ENCODE measurements at regions not wholly inside any gene's neighbourhood (a gene's known extent, or its start where the extent isn't known, plus 50 kb on each side); places are given as distances from the start of the nearest gene placed in this dataset.

DNA sequence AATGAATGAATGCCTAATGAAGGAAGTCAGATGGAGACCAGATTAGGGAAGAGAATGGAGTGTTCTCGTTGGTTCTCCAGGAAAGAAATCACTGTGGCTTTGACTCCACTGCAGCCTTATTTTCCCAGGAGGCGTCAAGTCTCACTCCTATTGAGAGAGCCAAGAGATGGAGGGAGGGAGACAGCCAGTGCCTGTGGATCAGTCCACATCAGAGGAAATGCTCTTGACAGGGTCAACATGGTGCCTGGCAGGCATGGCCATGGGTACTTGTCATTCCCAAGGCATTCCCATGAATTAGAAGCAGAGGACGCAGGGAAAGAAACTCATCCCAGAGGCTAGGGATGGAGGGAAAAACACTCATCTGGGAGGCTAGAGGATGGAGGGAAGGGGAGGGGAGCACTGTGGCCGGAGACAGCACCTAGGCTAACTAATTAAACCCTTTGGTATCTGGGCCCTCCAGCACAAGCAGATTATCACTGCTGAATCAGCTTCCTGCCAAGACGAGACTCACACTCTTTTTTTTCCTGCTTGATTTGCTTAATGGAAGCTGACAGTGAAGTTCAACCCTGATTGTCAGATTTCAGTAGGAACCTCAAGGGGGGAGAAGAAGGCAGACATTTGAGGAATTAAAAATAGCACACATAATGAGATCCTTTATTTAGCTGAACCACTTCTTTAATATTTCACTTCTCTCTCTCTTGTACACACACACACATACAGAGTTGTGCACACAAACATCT, 1233.2 kb upstream of the AUTS2 start:
- H3K79me2 ChIP-seq = no peaks in the 10 kb centered on the region
- H3K27me3 ChIP-seq (ENCODE audit: control insufficient read depth, insufficient read depth, low read length) = no peaks in the 10 kb centered on the region
- TF ChIP-seq, protein P1, sequence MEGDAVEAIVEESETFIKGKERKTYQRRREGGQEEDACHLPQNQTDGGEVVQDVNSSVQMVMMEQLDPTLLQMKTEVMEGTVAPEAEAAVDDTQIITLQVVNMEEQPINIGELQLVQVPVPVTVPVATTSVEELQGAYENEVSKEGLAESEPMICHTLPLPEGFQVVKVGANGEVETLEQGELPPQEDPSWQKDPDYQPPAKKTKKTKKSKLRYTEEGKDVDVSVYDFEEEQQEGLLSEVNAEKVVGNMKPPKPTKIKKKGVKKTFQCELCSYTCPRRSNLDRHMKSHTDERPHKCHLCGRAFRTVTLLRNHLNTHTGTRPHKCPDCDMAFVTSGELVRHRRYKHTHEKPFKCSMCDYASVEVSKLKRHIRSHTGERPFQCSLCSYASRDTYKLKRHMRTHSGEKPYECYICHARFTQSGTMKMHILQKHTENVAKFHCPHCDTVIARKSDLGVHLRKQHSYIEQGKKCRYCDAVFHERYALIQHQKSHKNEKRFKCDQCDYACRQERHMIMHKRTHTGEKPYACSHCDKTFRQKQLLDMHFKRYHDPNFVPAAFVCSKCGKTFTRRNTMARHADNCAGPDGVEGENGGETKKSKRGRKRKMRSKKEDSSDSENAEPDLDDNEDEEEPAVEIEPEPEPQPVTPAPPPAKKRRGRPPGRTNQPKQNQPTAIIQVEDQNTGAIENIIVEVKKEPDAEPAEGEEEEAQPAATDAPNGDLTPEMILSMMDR (IDR thresholded peaks at IDR 0.05) = no peak
- H3K9ac ChIP-seq = no peak overlapping the region
- H2AFZ ChIP-seq = no peak overlapping the region
- no peak overlapping the region for H3K4me2 ChIP-seq (ENCODE audit: low read length)
- H3K36me3 ChIP-seq (ENCODE audit: control insufficient read depth, insufficient read depth, low read length) = no peaks in the 10 kb centered on the region
- H3K4me3 ChIP-seq (ENCODE audit: low read depth, low read length) = no peak overlapping the region
- no peak overlapping the region for H3K27ac ChIP-seq
- H3K9me3 ChIP-seq (ENCODE audit: control insufficient read depth, low read length) = no peaks in the 10 kb centered on the region
- no peaks in the 10 kb centered on the region for H3K4me1 ChIP-seq

DNA sequence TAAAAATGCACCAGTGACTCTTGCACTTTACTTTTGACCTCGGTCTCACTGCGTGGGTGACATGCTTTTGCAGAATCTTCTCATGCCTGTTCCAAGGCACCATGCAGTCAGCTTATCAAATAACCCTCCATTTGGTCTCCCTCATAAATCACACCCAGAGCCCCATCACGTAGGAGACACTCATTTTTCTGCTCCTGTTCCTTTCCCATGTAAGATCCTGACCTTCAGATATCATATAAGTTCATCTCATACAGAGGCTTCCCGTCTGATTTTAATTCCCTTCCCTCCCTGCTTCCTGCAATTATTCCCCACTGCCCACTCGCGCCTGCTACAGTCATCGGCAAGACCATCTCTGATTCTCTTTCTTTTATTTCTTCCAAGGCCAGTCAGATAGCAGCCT, 1226.3 kb upstream of the AUTS2 start:
- no peaks in the 10 kb centered on the region for H3K4me1 ChIP-seq
- TF ChIP-seq, protein P1 (IDR thresholded peaks at IDR 0.05) = no peak

DNA sequence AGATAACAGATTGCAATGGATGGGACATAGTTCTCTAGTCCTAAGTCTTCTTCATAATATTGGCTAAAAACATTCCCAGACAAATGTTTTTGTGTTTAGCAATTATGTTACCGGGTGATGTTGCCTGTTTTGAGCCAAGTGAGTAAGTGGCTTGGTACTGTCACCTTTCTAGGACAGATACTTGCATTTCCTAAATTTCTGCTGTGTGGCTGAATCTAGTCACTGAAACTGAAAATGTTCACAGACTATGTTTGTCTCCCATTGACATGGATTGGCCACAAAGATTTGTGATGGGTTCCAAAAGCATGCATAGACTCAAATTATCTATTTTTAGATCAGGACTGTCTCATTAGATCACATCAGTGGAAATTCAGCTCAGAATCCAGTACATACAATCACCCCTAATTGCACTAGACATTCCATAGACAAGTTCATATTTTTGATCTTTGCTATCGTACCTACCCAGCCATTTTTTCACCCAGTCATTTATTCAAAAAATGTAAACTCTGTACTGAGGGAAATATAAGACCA, 1222.1 kb upstream of the AUTS2 start:
- H3K4me1 ChIP-seq = no peaks in the 10 kb centered on the region
- H2AFZ ChIP-seq = no peak overlapping the region

More for the DNA sequence above, 1226.3 kb upstream of the AUTS2 start:
- H2AFZ ChIP-seq = no peak overlapping the region
- H3K4me3 ChIP-seq (ENCODE audit: low read depth, low read length) = no peak overlapping the region
- no peaks in the 10 kb centered on the region for H3K36me3 ChIP-seq (ENCODE audit: control insufficient read depth, insufficient read depth, low read length)
- H3K9me3 ChIP-seq (ENCODE audit: control insufficient read depth, low read length) = no peaks in the 10 kb centered on the region
- H3K79me2 ChIP-seq = no peaks in the 10 kb centered on the region
- no peak overlapping the region for H3K9ac ChIP-seq
- no peak overlapping the region for H3K27ac ChIP-seq
- H3K4me2 ChIP-seq (ENCODE audit: low read length) = no peak overlapping the region
- H3K27me3 ChIP-seq (ENCODE audit: control insufficient read depth, insufficient read depth, low read length) = no peaks in the 10 kb centered on the region

DNA sequence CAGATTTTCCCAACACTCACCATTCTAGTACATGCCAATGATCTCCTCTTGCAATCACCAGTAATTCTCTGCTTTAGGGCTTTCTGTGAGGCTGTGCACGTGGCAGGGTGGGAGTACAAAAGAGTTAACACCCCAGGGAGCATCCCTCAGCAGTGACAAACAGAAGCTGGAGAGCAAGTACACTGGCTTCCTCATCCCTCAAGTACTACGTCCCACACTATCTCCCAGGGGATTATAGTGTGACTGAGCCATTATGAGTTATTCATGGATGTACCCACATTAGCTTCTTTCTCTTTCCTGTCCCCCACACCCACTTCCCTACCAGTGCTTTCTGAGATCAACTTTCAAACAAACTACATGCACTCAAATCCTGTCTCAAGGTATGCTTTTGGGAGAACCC, 1216.5 kb upstream of the AUTS2 start:
- Histone ChIP-seq H3K9me3 (ENCODE audit: control insufficient read depth, low read length) (no peaks in the 10 kb centered on the region), H3K27me3 (ENCODE audit: control insufficient read depth, insufficient read depth, low read length) (no peaks in the 10 kb centered on the region), H3K36me3 (ENCODE audit: control insufficient read depth, insufficient read depth, low read length) (no peaks in the 10 kb centered on the region), H3K4me1 (no peaks in the 10 kb centered on the region), H3K27ac (no peak overlapping the region), H3K9ac (no peak overlapping the region), H2AFZ (no peak overlapping the region), H3K79me2 (no peaks in the 10 kb centered on the region), H3K4me3 (ENCODE audit: low read depth, low read length) (no peak overlapping the region), H3K4me2 (ENCODE audit: low read length) (no peak overlapping the region)
- TF ChIP-seq, protein P1 (IDR thresholded peaks at IDR 0.05) = no peak

More for the DNA sequence above, 1222.1 kb upstream of the AUTS2 start:
- no peak overlapping the region for H3K4me2 ChIP-seq (ENCODE audit: low read length)
- H3K4me3 ChIP-seq (ENCODE audit: low read depth, low read length) = no peak overlapping the region
- H3K27me3 ChIP-seq (ENCODE audit: control insufficient read depth, insufficient read depth, low read length) = no peaks in the 10 kb centered on the region
- H3K79me2 ChIP-seq = no peaks in the 10 kb centered on the region
- H3K27ac ChIP-seq = no peak overlapping the region
- no peak overlapping the region for H3K9ac ChIP-seq
- no peaks in the 10 kb centered on the region for H3K9me3 ChIP-seq (ENCODE audit: control insufficient read depth, low read length)
- TF ChIP-seq, protein P1 (IDR thresholded peaks at IDR 0.05) = no peak
- no peaks in the 10 kb centered on the region for H3K36me3 ChIP-seq (ENCODE audit: control insufficient read depth, insufficient read depth, low read length)

DNA sequence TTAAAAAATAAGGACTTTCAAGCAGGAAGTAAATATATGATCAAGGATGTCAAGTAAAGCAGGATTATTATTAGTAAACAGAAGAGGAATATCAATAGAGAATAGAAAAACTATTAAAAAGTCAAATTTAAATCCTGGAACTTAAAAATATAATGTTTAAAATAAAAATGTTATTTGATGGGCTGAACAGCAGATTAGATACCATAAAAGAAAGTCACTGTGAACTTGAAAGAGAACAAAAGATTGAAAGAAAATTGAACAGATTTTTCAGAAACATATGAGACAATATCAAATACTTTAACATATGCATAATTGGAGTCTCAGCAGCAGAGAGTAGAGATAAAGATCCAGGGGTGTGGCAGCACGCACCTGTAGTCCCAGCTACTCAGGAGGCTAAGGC, 1213.7 kb upstream of the AUTS2 start:
- TF ChIP-seq, protein P1 (IDR thresholded peaks at IDR 0.05) = no peak
- Histone ChIP-seq H3K36me3 (ENCODE audit: control insufficient read depth, insufficient read depth, low read length) (no peaks in the 10 kb centered on the region), H3K9me3 (ENCODE audit: control insufficient read depth, low read length) (no peaks in the 10 kb centered on the region), H3K79me2 (no peaks in the 10 kb centered on the region), H3K4me3 (ENCODE audit: low read depth, low read length) (no peak overlapping the region), H3K9ac (no peak overlapping the region), H3K4me1 (no peaks in the 10 kb centered on the region), H3K27me3 (ENCODE audit: control insufficient read depth, insufficient read depth, low read length) (no peaks in the 10 kb centered on the region), H3K27ac (no peak overlapping the region), H2AFZ (no peak overlapping the region), H3K4me2 (ENCODE audit: low read length) (no peak overlapping the region)
